GM23248 (cell line): ENCODE measurements at regions not wholly inside any gene's neighbourhood (a gene's known extent, or its start where the extent isn't known, plus 50 kb on each side); places are given as distances from the start of the nearest gene placed in this dataset.

ENCODE experiments used
- DNase-seq: peaks from one replicate; pipeline ENCODE4 v3.0.0-alpha.2; 2015
- H2AFZ ChIP-seq: fragments of 200-600 bp; sonication (generic); 2 replicates; pipeline ENCODE4 v1.6.1; 2016; ENCODE audit warnings: antibody characterized with exemption
- H3F3A ChIP-seq: fragments of 200-600 bp; sonication (generic); 2 replicates; pipeline ENCODE4 v1.6.1; 2016; ENCODE audit warnings: mild to moderate bottlenecking, antibody characterized with exemption, mixed run types; ENCODE audit not compliant: insufficient read depth
- H3K27ac ChIP-seq: fragments of 200-600 bp; sonication (generic); 2 replicates; pipeline ENCODE4 v1.5.1; 2016; ENCODE audit warnings: mild to moderate bottlenecking
- H3K27me3 ChIP-seq: fragments of 200-600 bp; sonication (generic); replicated peaks from 2 replicates; pipeline ENCODE4 v1.6.1; 2016; ENCODE audit warnings: mild to moderate bottlenecking; ENCODE audit not compliant: insufficient read depth
- H3K36me3 ChIP-seq: fragments of 200-600 bp; sonication (generic); 2 replicates; pipeline ENCODE4 v1.6.1; 2016; ENCODE audit warnings: low read depth, mild to moderate bottlenecking
- H3K4me1 ChIP-seq: fragments of 200-600 bp; sonication (generic); 2 replicates; pipeline ENCODE4 v1.6.1; 2016; ENCODE audit warnings: mild to moderate bottlenecking; ENCODE audit not compliant: insufficient read depth
- H3K4me2 ChIP-seq: fragments of 200-600 bp; sonication (generic); one replicate; pipeline ENCODE4 v1.6.1; 2016; ENCODE audit warnings: mild to moderate bottlenecking; ENCODE audit not compliant: unreplicated experiment
- H3K4me3 ChIP-seq: fragments of 200-600 bp; sonication (generic); 2 replicates; pipeline ENCODE4 v1.5.1; 2016; ENCODE audit warnings: mild to moderate bottlenecking
- H3K79me2 ChIP-seq: fragments of 200-600 bp; sonication (generic); 2 replicates; pipeline ENCODE4 v1.6.1; 2016; ENCODE audit warnings: mild to moderate bottlenecking; ENCODE audit not compliant: insufficient read depth
- H3K9ac ChIP-seq: fragments of 200-600 bp; sonication (generic); 2 replicates; pipeline ENCODE4 v1.6.1; 2016; ENCODE audit warnings: mild to moderate bottlenecking
- H3K9me2 ChIP-seq: fragments of 200-600 bp; sonication (generic); 2 replicates; pipeline ENCODE4 v1.6.1; 2016; ENCODE audit warnings: mixed run types, mild to moderate bottlenecking, moderate library complexity; ENCODE audit not compliant: insufficient read depth
- H3K9me3 ChIP-seq: fragments of 200-600 bp; sonication (generic); one replicate; pipeline ENCODE4 v1.6.1; 2017; ENCODE audit warnings: low read depth
- H4K20me1 ChIP-seq: fragments of 200-600 bp; sonication (generic); 2 replicates; pipeline ENCODE4 v1.6.0; 2016; ENCODE audit not compliant: insufficient read depth
- EZH2 ChIP-seq: fragments of 200-600 bp; sonication (generic); IDR thresholded peaks from 2 replicates; pipeline ENCODE4 v1.6.1; 2018; ENCODE audit warnings: antibody characterized with exemption, mild to moderate bottlenecking; ENCODE audit not compliant: insufficient read depth, poor library complexity, severe bottlenecking
- EZH2phosphoT487 ChIP-seq: fragments of 200-600 bp; sonication (generic); IDR thresholded peaks from 2 replicates; pipeline ENCODE4 v1.6.1; 2018; ENCODE audit warnings: antibody characterized with exemption, moderate library complexity, mild to moderate bottlenecking, low read depth; ENCODE audit not compliant: insufficient read depth
- WGBS, 2 experiments: methylation state at CpG; one replicate each; pipeline ENCODE4 v1.1.6; 2015 to 2017; ENCODE audit warnings: low lambda C conversion rate in 2 of 2, low coverage in 1 of 2; ENCODE audit errors: missing lambda C conversion rate in 2 of 2; 5-methylcytosine and 5-hydroxymethylcytosine counted together
- in situ Hi-C: fragments of 300-500 bp; cut with MboI; formaldehyde crosslinking; loops from 2 replicates; pipeline ENCODE4 v1.15.0; 2020

DNA sequence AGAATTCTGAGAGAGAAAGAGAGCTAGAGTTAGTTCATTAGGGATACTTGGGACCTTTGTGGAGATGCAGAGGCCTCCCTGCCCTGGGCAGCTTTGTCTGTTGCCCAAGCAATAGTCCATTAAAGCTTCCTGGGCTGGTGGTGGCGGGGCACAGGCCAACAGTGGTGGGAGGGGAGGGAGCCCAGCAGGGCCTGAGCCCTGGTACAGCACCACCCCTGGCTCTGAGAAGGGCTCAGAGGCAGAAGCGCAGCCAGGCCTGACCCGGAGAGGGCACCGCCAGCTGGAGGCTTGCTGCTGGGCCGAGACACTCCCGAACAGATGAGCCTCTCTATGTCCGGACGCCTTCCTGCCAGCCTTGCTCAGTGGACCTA is 65.3 kb downstream of the EFNB1 start:
- WGBS, 2 experiments, result 25 to 27% methylated on average over 2 to 3 of the region's 8 CpGs
- no peaks in the 10 kb centered on the region for H3F3A ChIP-seq
- no peak for TF ChIP-seq EZH2phosphoT487
- TF ChIP-seq EZH2, result no peak
- no peaks in the 10 kb centered on the region for H3K4me1 ChIP-seq
- H2AFZ ChIP-seq, result peak overlapping the region; percentile 90
- no peaks in the 10 kb centered on the region for H4K20me1 ChIP-seq
- H3K27ac ChIP-seq, result no peak overlapping the region
- no peaks in the 10 kb centered on the region for H3K9me2 ChIP-seq
- no peaks in the 10 kb centered on the region for H3K79me2 ChIP-seq
- no peaks in the 10 kb centered on the region for H3K9me3 ChIP-seq
- in situ Hi-C loops, result no loop called here
- peak overlapping the region; percentile 60 for H3K9ac ChIP-seq
- no peaks in the 10 kb centered on the region for H3K27me3 ChIP-seq
- no peak overlapping the region; the same call in 1 of the 2 replicates for H3K4me3 ChIP-seq
- H3K4me2 ChIP-seq, result peak overlapping the region; percentile 48
- H3K36me3 ChIP-seq, result no peaks in the 10 kb centered on the region
- DNase-seq, result peak; percentile 23

DNA sequence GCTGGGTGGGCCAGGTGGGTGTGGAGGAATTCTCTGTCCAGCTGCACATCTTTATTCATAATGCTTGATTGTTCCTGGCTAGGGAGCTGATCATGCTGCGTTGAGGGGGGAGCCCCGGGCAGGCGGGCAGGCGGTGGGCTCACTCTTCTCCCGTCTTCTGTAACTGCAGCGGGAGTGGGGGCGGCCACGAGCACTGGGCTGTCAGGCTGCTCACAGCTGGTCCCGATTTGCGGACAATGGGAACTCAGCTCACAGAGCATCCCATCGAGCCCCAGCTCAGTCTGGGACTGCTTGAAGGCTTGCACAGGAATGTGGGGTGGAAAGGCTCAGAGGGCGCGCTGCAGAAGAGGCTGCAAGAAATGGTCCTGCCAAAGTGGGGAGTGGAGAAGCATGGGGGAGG is 63.8 kb downstream of the EFNB1 start:
- no peaks in the 10 kb centered on the region for H4K20me1 ChIP-seq
- no peak overlapping the region for H2AFZ ChIP-seq
- H3F3A ChIP-seq, result no peaks in the 10 kb centered on the region
- no peaks in the 10 kb centered on the region for H3K9me3 ChIP-seq
- in situ Hi-C loops, result no loop called here
- 64 to 73% methylated on average over 5 to 7 of the region's 13 CpGs for WGBS, 2 experiments
- H3K4me1 ChIP-seq, result no peaks in the 10 kb centered on the region
- H3K27ac ChIP-seq, result no peak overlapping the region
- H3K79me2 ChIP-seq, result no peaks in the 10 kb centered on the region
- H3K4me2 ChIP-seq, result no peak overlapping the region
- no peaks in the 10 kb centered on the region; the same call in 1 of the 2 replicates for H3K27me3 ChIP-seq
- H3K9ac ChIP-seq, result no peak overlapping the region
- no peak for DNase-seq
- TF ChIP-seq EZH2phosphoT487, result no peak
- TF ChIP-seq EZH2, result no peak
- no peaks in the 10 kb centered on the region for H3K9me2 ChIP-seq
- H3K4me3 ChIP-seq, result no peak overlapping the region
- no peaks in the 10 kb centered on the region for H3K36me3 ChIP-seq

DNA sequence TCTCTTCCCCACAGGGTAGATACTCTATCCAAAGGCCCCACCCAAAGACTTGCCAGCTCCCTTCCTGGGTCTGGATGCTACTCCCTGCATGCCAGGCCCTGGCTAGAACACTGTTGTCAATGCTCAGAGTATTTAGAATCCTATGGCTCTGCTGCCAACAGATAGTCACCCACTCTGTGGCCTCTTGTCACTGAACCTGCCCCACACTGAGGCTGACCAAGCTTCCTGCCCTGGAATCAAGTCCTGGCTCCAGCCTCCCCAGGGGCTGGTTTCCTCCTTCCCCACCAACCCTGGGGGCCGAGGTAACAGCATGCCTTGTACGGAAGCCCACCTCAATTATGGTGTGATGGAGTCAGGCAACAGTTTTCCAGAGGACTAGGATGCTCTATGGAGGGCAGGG is 63.3 kb downstream of the EFNB1 start:
- Histone ChIP-seq H3K4me2 (no peak overlapping the region), H3K9me3 (no peaks in the 10 kb centered on the region), H3K9me2 (no peaks in the 10 kb centered on the region), H3K27ac (no peak overlapping the region), H3K4me3 (no peak overlapping the region), H3K4me1 (no peaks in the 10 kb centered on the region), H3K9ac (no peak overlapping the region), H3K36me3 (no peaks in the 10 kb centered on the region), H2AFZ (no peak overlapping the region), H3K27me3 (no peaks in the 10 kb centered on the region; the same call in 1 of the 2 replicates), H4K20me1 (no peaks in the 10 kb centered on the region), H3K79me2 (no peaks in the 10 kb centered on the region), H3F3A (no peaks in the 10 kb centered on the region)
- WGBS, 2 experiments, result 80 to 90% methylated on average over 2 of the region's 2 CpGs
- TF ChIP-seq EZH2phosphoT487 (no peak), EZH2 (no peak)
- in situ Hi-C loops, result no loop called here
- DNase-seq, result no peak
